ENCODE measurements at regions not wholly inside any gene's neighbourhood (a gene's known extent, or its start where the extent isn't known, plus 50 kb on each side); places are given as distances from the start of the nearest gene placed in this dataset.

- intact Hi-C loops (cut with micrococcal nuclease): no loop called here
- Histone ChIP-seq H3K36me3 (replicated peaks in 1 of 2; ENCODE audit: control insufficient read depth in 1 of 2, insufficient read depth in 2 of 2, low read length in 2 of 2) (no peaks in the 10 kb centered on the region), H4K20me1 (ENCODE audit: insufficient read depth, low read length) (peaks cover 99% of the 10 kb centered on the region), H3K79me2 (ENCODE audit: insufficient read depth, low read length) (no peaks in the 10 kb centered on the region), H3K9me3 (replicated peaks in 1 of 2; ENCODE audit: control insufficient read depth in 1 of 2, insufficient read depth in 1 of 2, low read length in 2 of 2) (no peaks in the 10 kb centered on the region), H3K9ac (ENCODE audit: insufficient read depth, low read length, poor library complexity, severe bottlenecking) (no peak overlapping the region), H3K4me3 (replicated peaks in 1 of 3; ENCODE audit: low read depth in 2 of 3, low read length in 3 of 3) (no peak overlapping the region), H3K27me3 (ENCODE audit: control insufficient read depth in 2 of 2, insufficient read depth in 2 of 2, low read length in 2 of 2) (no peaks in the 10 kb centered on the region), H2AFZ (ENCODE audit: insufficient read depth, low read depth, low read length, poor library complexity, severe bottlenecking) (no peak overlapping the region), H3K4me1 (ENCODE audit: control insufficient read depth in 1 of 2, insufficient read depth in 2 of 2, low read length in 2 of 2) (no peaks in the 10 kb centered on the region), H3K27ac (ENCODE audit: low read depth in 1 of 2, low read length in 2 of 2) (no peak overlapping the region), H3K4me2 (replicated peaks; ENCODE audit: extremely low read depth, low read length, poor library complexity, severe bottlenecking) (no peak overlapping the region)
- Mint-ChIP-seq H3K27me3 (ENCODE audit: low read depth in 3 of 3) (peaks cover 0 to 2% (median 0%) of the 10 kb centered on the region in 3 donors), H3K9me3 (no peaks in the 10 kb centered on the region), H3K4me1 (peaks cover 13% of the 10 kb centered on the region), H3K27ac (no peak overlapping the region), H3K36me3 (peaks cover 11 to 18% of the 10 kb centered on the region in 2 donors), H3K4me3 (no peak overlapping the region)
- no peak for DNase-seq
- no peak for TF ChIP-seq CTCF (IDR thresholded peaks at IDR 0.05)
- WGBS (ENCODE audit: insufficient coverage): 90% methylated on average over 4 of the region's 10 CpGs
Observed at GRCh38 chr7:130995252-130996081, 261.5 kb upstream of the KLF14 start.

- Histone ChIP-seq H3K27ac (ENCODE audit: low read depth in 1 of 2, low read length in 2 of 2) (no peak overlapping the region), H3K36me3 (replicated peaks in 1 of 2; ENCODE audit: control insufficient read depth in 1 of 2, insufficient read depth in 2 of 2, low read length in 2 of 2) (no peaks in the 10 kb centered on the region), H3K4me3 (replicated peaks in 1 of 3; ENCODE audit: low read depth in 2 of 3, low read length in 3 of 3) (no peak overlapping the region), H2AFZ (ENCODE audit: insufficient read depth, low read depth, low read length, poor library complexity, severe bottlenecking) (no peak overlapping the region), H3K4me1 (ENCODE audit: control insufficient read depth in 1 of 2, insufficient read depth in 2 of 2, low read length in 2 of 2) (no peaks in the 10 kb centered on the region), H3K9ac (ENCODE audit: insufficient read depth, low read length, poor library complexity, severe bottlenecking) (no peak overlapping the region), H3K27me3 (ENCODE audit: control insufficient read depth in 2 of 2, insufficient read depth in 2 of 2, low read length in 2 of 2) (no peaks in the 10 kb centered on the region), H3K9me3 (replicated peaks in 1 of 2; ENCODE audit: control insufficient read depth in 1 of 2, insufficient read depth in 1 of 2, low read length in 2 of 2) (no peaks in the 10 kb centered on the region), H4K20me1 (ENCODE audit: insufficient read depth, low read length) (peaks cover 98% of the 10 kb centered on the region), H3K4me2 (replicated peaks; ENCODE audit: extremely low read depth, low read length, poor library complexity, severe bottlenecking) (no peak overlapping the region), H3K79me2 (ENCODE audit: insufficient read depth, low read length) (no peaks in the 10 kb centered on the region)
- peaks cover 0 to 2% (median 0%) of the 10 kb centered on the region in 3 donors for H3K27me3 Mint-ChIP-seq (ENCODE audit: low read depth in 3 of 3)
- no peak overlapping the region for H3K27ac Mint-ChIP-seq
- intact Hi-C loops (cut with micrococcal nuclease): no loop called here
- H3K9me3 Mint-ChIP-seq: no peaks in the 10 kb centered on the region
- H3K4me1 Mint-ChIP-seq: peaks cover 9% of the 10 kb centered on the region
- WGBS (ENCODE audit: insufficient coverage): 20% methylated on average over 2 of the region's 5 CpGs
- peaks cover 11 to 17% of the 10 kb centered on the region in 2 donors for H3K36me3 Mint-ChIP-seq
- no peak overlapping the region for H3K4me3 Mint-ChIP-seq
- no peak for TF ChIP-seq CTCF (IDR thresholded peaks at IDR 0.05)
- no peak for DNase-seq
Observed at GRCh38 chr7:130996205-130996832, 262.3 kb upstream of the KLF14 start.

All from CD14-positive monocyte (primary cell).